Astrocyte of the spinal cord (primary cell): ENCODE measurements at regions not wholly inside any gene's neighbourhood (a gene's known extent, or its start where the extent isn't known, plus 50 kb on each side); places are given as distances from the start of the nearest gene placed in this dataset.

Experiments
- DNase-seq: peaks from one replicate; pipeline ENCODE4 v3.0.0; 2011; ENCODE audit warnings: low read depth, low spot score
- H3K4me3 ChIP-seq: 2 replicates; pipeline ENCODE4 v1.5.1; 2011; ENCODE audit warnings: low read depth, mild to moderate bottlenecking, low read length, moderate library complexity
- CTCF ChIP-seq: IDR thresholded peaks from 2 replicates; pipeline ENCODE4 v1.5.1; 2012; ENCODE audit warnings: low read depth, mild to moderate bottlenecking, low read length, inconsistent platforms
- in situ Hi-C: cut with HindIII; loops from 2 replicates; pipeline ENCODE4 v1.10.0; 2017; ENCODE audit warnings: low sequenced_read_pairs

- TF ChIP-seq CTCF = no peak
- H3K4me3 ChIP-seq = no peak overlapping the region
- no peak for DNase-seq
- in situ Hi-C loops = no loop called here
Measured at GRCh38 chrX:116357329-116357728, 79.1 kb upstream of the SLC6A14 start.

GRCh38 chrX:116378961-116379360 lies 57.4 kb upstream of the SLC6A14 start:
- no peak for DNase-seq
- no peak overlapping the region for H3K4me3 ChIP-seq
- TF ChIP-seq CTCF = no peak
- in situ Hi-C loops = no loop called here

GRCh38 chrX:116379854-116380253 lies 56.6 kb upstream of the SLC6A14 start:
- DNase-seq = peak; percentile 22
- no peak overlapping the region for H3K4me3 ChIP-seq
- no peak for TF ChIP-seq CTCF
- in situ Hi-C loops = no loop called here

- in situ Hi-C loops = no loop called here
- no peak for TF ChIP-seq CTCF
- H3K4me3 ChIP-seq = no peak overlapping the region
- no peak for DNase-seq
Measured at GRCh38 chrX:116384406-116384954, 51.9 kb upstream of the SLC6A14 start.
